HG03558 (cell line): ENCODE measurements at regions not wholly inside any gene's neighbourhood (a gene's known extent, or its start where the extent isn't known, plus 50 kb on each side); places are given as distances from the start of the nearest gene placed in this dataset.

Experiments
- ATAC-seq: cut with Tn5 transposase; IDR thresholded peaks from one replicate; pipeline ENCODE4 v1.9.1; 2021; ENCODE audit warnings: moderate number of reproducible peaks; ENCODE audit not compliant: unreplicated experiment; ENCODE audit errors: extremely low read depth

- no peak for ATAC-seq
Measured at GRCh38 chr2:21422050-21422449, 298.3 kb downstream of the TDRD15 start.

GRCh38 chr2:21422724-21423522, 299.2 kb downstream of the TDRD15 start:
- ATAC-seq: no peak

GRCh38 chr2:21423854-21424253, 300.1 kb downstream of the TDRD15 start:
- ATAC-seq: no peak

GRCh38 chr2:21424375-21424774, 300.6 kb downstream of the TDRD15 start:
- ATAC-seq: no peak

- no peak for ATAC-seq
Measured at GRCh38 chr2:21427606-21428005, 303.8 kb downstream of the TDRD15 start.

GRCh38 chr2:21428754-21429153, 305.0 kb downstream of the TDRD15 start:
- no peak for ATAC-seq

GRCh38 chr2:21429747-21430146, 306.0 kb downstream of the TDRD15 start:
- ATAC-seq: no peak

GRCh38 chr2:21431078-21431477, 307.3 kb downstream of the TDRD15 start:
- ATAC-seq: no peak

- no peak for ATAC-seq
Measured at GRCh38 chr2:21438949-21439348, 315.2 kb downstream of the TDRD15 start.

- no peak for ATAC-seq
Measured at GRCh38 chr2:21441442-21441841, 317.7 kb downstream of the TDRD15 start.

- no peak for ATAC-seq
Measured at GRCh38 chr2:21443494-21444105, 319.8 kb downstream of the TDRD15 start.

- ATAC-seq: no peak
Measured at GRCh38 chr2:21449881-21450280, 326.1 kb downstream of the TDRD15 start.

- no peak for ATAC-seq
Measured at GRCh38 chr2:21451403-21451802, 327.6 kb downstream of the TDRD15 start.

GRCh38 chr2:21452263-21452662, 328.5 kb downstream of the TDRD15 start:
- no peak for ATAC-seq

GRCh38 chr2:21452678-21453077, 328.9 kb downstream of the TDRD15 start:
- no peak for ATAC-seq

- ATAC-seq: no peak
Measured at GRCh38 chr2:21453723-21454450, 330.1 kb downstream of the TDRD15 start.

GRCh38 chr2:21454839-21455238, 331.1 kb downstream of the TDRD15 start:
- ATAC-seq: no peak

GRCh38 chr2:21461754-21462240, 338.0 kb downstream of the TDRD15 start:
- ATAC-seq: no peak

- ATAC-seq: no peak
Measured at GRCh38 chr2:21466341-21466927, 342.7 kb downstream of the TDRD15 start.

GRCh38 chr2:21467280-21467818, 343.6 kb downstream of the TDRD15 start:
- no peak for ATAC-seq
